HG03432 (cell line): ENCODE measurements at regions not wholly inside any gene's neighbourhood (a gene's known extent, or its start where the extent isn't known, plus 50 kb on each side); places are given as distances from the start of the nearest gene placed in this dataset.
"Not testable (repeated sequence)": the region's sequence is repeated elsewhere in the genome, so short reads cannot be mapped to it uniquely, and the experiment has no call there.

ENCODE experiments used
- ATAC-seq: cut with Tn5 transposase; IDR thresholded peaks from one replicate; pipeline ENCODE4 v1.9.1; 2021; ENCODE audit warnings: mild to moderate bottlenecking, moderate library complexity; ENCODE audit not compliant: unreplicated experiment

GRCh38 chr21:35303085-35303484 lies 254.0 kb upstream of the RUNX1 start:
- no peak for ATAC-seq

- ATAC-seq = no peak
Measured at GRCh38 chr21:35298757-35299156, 249.7 kb upstream of the RUNX1 start.

- no peak for ATAC-seq
Measured at GRCh38 chr21:35297665-35298064, 248.6 kb upstream of the RUNX1 start.

- no peak for ATAC-seq
Measured at GRCh38 chr21:35294231-35294898, 245.3 kb upstream of the RUNX1 start.

GRCh38 chr21:35291973-35292627 lies 243.0 kb upstream of the RUNX1 start:
- no peak for ATAC-seq

GRCh38 chr21:35291034-35291433 lies 241.9 kb upstream of the RUNX1 start:
- ATAC-seq = no peak

- ATAC-seq = no peak
Measured at GRCh38 chr21:35288238-35288637, 239.1 kb upstream of the RUNX1 start.

- ATAC-seq = no peak
Measured at GRCh38 chr21:35284199-35284598, 235.1 kb upstream of the RUNX1 start.

GRCh38 chr21:35282944-35283343 lies 233.8 kb upstream of the RUNX1 start:
- ATAC-seq = no peak

GRCh38 chr21:35281956-35282355 lies 232.9 kb upstream of the RUNX1 start:
- no peak for ATAC-seq

- ATAC-seq = no peak
Measured at GRCh38 chr21:35280231-35280630, 231.1 kb upstream of the RUNX1 start.

GRCh38 chr21:35275776-35276175 lies 226.7 kb upstream of the RUNX1 start:
- no peak for ATAC-seq

- no peak for ATAC-seq
Measured at GRCh38 chr21:35274923-35275322, 225.8 kb upstream of the RUNX1 start.

- no peak for ATAC-seq
Measured at GRCh38 chr21:35274090-35274489, 225.0 kb upstream of the RUNX1 start.

GRCh38 chr21:35273333-35273732 lies 224.2 kb upstream of the RUNX1 start:
- ATAC-seq = no peak

- not testable (repeated sequence) for ATAC-seq
Measured at GRCh38 chr21:35271344-35272118, 222.4 kb upstream of the RUNX1 start.

- ATAC-seq = no peak
Measured at GRCh38 chr21:35268817-35269216, 219.7 kb upstream of the RUNX1 start.

GRCh38 chr21:35268261-35268660 lies 219.2 kb upstream of the RUNX1 start:
- ATAC-seq = no peak

GRCh38 chr21:35266546-35266945 lies 217.4 kb upstream of the RUNX1 start:
- ATAC-seq = no peak

- ATAC-seq = no peak
Measured at GRCh38 chr21:35265170-35265877, 216.2 kb upstream of the RUNX1 start.

GRCh38 chr21:35259457-35259856 lies 210.4 kb upstream of the RUNX1 start:
- no peak for ATAC-seq
